VCaP (cell line): ENCODE measurements at regions not wholly inside any gene's neighbourhood (a gene's known extent, or its start where the extent isn't known, plus 50 kb on each side); places are given as distances from the start of the nearest gene placed in this dataset.

ENCODE experiments used
- H3K27ac ChIP-seq: fragments of 450-650 bp; 2 replicates; pipeline ENCODE4 v1.5.1; 2017
- CTCF ChIP-seq: fragments of 450-650 bp; conservative IDR thresholded peaks from 2 replicates; pipeline ENCODE4 v1.5.1; 2017; ENCODE audit warnings: mild to moderate bottlenecking, moderate library complexity

GRCh38 chr4:181529537-181529936, 713.7 kb upstream of the TENM3 start:
- no peak for TF ChIP-seq CTCF
- no peak overlapping the region for H3K27ac ChIP-seq

GRCh38 chr4:181536196-181536746, 706.9 kb upstream of the TENM3 start:
- no peak for TF ChIP-seq CTCF
- no peak overlapping the region for H3K27ac ChIP-seq

GRCh38 chr4:181536811-181537434, 706.3 kb upstream of the TENM3 start:
- H3K27ac ChIP-seq, result no peak overlapping the region
- no peak for TF ChIP-seq CTCF

- TF ChIP-seq CTCF, result no peak
- H3K27ac ChIP-seq, result no peak overlapping the region
Measured at GRCh38 chr4:181538431-181538830, 704.8 kb upstream of the TENM3 start.

- TF ChIP-seq CTCF, result no peak
- no peak overlapping the region for H3K27ac ChIP-seq
Measured at GRCh38 chr4:181541396-181541795, 701.8 kb upstream of the TENM3 start.

GRCh38 chr4:181548873-181549575, 694.2 kb upstream of the TENM3 start:
- no peak overlapping the region for H3K27ac ChIP-seq
- no peak for TF ChIP-seq CTCF

GRCh38 chr4:181549576-181550188, 693.5 kb upstream of the TENM3 start:
- H3K27ac ChIP-seq, result no peak overlapping the region
- TF ChIP-seq CTCF, result no peak
